ENCODE measurements at regions not wholly inside any gene's neighbourhood (a gene's known extent, or its start where the extent isn't known, plus 50 kb on each side); places are given as distances from the start of the nearest gene placed in this dataset.

DNA sequence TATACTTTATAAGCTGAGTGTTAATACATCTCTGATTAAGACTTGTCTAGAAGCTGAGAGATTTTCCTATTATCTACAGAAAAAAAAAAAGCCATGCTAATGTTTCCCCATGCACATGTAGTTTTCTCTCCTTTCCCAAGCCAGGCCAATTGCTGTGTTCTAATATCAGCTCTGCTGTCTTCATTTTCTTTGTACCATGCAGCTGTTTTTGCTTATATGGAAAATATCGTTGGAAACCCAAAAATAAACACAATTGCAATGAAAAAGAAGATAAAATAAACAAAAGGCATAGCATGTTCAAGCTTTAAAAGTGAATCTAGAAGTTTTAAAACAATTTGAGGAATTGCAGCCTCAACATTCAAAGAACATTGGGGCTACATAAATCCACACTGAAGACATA is 817.4 kb upstream of the ACVR2A start:
- H3K36me3 ChIP-seq = no peaks in the 10 kb centered on the region
- no peak for DNase-seq (ENCODE audit: low spot score in 2 of 2)
- H3K9me3 ChIP-seq = peaks cover 6 to 8% of the 10 kb centered on the region in 2 donors
- TF ChIP-seq, protein P1, sequence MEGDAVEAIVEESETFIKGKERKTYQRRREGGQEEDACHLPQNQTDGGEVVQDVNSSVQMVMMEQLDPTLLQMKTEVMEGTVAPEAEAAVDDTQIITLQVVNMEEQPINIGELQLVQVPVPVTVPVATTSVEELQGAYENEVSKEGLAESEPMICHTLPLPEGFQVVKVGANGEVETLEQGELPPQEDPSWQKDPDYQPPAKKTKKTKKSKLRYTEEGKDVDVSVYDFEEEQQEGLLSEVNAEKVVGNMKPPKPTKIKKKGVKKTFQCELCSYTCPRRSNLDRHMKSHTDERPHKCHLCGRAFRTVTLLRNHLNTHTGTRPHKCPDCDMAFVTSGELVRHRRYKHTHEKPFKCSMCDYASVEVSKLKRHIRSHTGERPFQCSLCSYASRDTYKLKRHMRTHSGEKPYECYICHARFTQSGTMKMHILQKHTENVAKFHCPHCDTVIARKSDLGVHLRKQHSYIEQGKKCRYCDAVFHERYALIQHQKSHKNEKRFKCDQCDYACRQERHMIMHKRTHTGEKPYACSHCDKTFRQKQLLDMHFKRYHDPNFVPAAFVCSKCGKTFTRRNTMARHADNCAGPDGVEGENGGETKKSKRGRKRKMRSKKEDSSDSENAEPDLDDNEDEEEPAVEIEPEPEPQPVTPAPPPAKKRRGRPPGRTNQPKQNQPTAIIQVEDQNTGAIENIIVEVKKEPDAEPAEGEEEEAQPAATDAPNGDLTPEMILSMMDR (IDR thresholded peaks at IDR 0.05) = no peak
- TF ChIP-seq POLR2AphosphoS5 (IDR thresholded peaks at IDR 0.05) (no peak), POLR2A (IDR thresholded peaks at IDR 0.05) (no peak)
- no peaks in the 10 kb centered on the region for H3K4me1 ChIP-seq
- no peaks in the 10 kb centered on the region for H3K27me3 ChIP-seq
- intact Hi-C loops (cut with DNase I; ENCODE audit: low total_unique reads) = no loop called here
- no peak overlapping the region for H3K4me3 ChIP-seq
- no peak overlapping the region for H3K27ac ChIP-seq

DNA sequence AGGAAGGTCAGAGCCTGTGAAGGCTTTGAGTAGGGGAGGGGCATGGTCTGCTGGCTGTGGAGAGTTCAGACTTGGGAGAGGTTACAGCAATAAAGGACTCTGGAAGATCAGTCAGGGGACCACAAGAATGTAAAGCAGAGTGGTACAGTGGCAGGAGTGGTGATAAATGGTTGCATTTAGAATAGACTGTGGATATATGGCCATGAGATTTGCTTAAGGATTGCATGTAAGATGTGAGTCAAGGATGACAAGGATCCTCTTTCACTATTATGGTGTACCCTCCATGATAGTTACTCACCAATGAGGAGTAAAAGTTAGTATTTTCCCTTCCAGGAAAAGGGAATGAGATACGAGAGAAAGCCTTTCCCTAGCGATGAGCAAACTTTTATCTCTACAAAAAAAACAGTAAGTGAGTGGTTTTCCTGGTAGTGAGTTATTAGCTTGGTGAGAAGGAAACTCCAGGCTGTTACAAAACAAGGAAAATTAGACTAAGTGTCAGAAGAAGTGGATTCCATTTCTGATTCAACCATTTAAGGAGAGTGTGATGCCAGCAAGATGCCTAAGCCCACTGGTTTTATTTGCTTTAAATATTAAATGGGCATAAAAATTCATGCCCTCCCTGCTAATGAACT is 818.0 kb upstream of the ACVR2A start:
- Histone ChIP-seq H3K9me3 (peaks cover 6 to 8% of the 10 kb centered on the region in 2 donors), H3K27me3 (no peaks in the 10 kb centered on the region), H3K4me3 (no peak overlapping the region), H3K27ac (no peak overlapping the region), H3K4me1 (no peaks in the 10 kb centered on the region), H3K36me3 (no peaks in the 10 kb centered on the region)
- intact Hi-C loops (cut with DNase I; ENCODE audit: low total_unique reads) = no loop called here
- no peak for DNase-seq (ENCODE audit: low spot score in 2 of 2)
- no peak for TF ChIP-seq POLR2AphosphoS5 (IDR thresholded peaks at IDR 0.05)

DNA sequence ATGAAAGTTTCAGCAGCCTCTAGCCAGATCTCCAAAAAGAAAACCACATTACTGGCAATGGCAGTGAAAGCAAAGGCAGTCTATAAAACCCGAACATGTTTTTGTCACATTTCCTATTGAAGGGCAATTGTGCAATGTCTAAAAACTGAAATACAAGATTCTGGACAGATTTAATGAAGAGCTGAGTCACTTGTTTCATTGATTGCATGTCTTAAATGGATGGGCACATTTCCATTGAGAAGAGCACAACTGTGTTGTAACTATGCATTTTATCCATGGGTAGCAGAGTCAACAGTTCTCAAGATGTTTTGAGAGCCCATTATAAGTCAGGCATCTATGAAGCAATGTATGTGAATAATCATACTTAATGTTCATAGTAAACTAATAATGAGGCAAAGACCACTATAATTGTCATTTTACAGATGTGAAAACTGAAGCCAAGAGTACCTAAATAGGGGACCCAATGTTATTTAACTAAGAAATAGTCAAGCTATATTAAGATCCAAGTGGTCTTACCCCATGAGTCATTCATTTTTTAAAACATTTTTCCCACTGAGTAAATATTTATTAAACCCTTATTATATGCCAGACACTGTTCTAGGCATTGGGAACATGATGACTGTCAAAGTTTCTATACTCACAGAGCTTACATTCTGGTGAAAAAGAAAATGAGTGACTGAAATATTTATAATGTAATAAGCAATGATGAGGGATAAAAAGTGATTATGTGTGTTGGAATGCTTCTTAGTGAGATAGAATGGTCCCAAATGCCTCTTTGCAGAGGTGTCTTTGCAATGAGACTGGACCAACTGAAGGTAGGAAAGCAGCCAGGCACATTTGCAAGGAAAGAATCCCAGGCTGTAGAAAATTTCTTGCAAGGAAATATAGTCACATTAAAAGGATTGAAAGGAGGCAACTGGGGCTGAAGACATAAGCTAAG is 818.9 kb upstream of the ACVR2A start:
- Histone ChIP-seq H3K4me3 (no peak overlapping the region), H3K27ac (peak overlapping the region in 1 of 2 donors; percentile 58), H3K36me3 (no peaks in the 10 kb centered on the region), H3K9me3 (peaks cover 6 to 8% of the 10 kb centered on the region in 2 donors), H3K27me3 (no peaks in the 10 kb centered on the region), H3K4me1 (no peaks in the 10 kb centered on the region)
- intact Hi-C loops (cut with DNase I; ENCODE audit: low total_unique reads) = no loop called here
- TF ChIP-seq POLR2A (IDR thresholded peaks at IDR 0.05) (no peak), POLR2AphosphoS5 (IDR thresholded peaks at IDR 0.05) (no peak)
- TF ChIP-seq, protein P1 (IDR thresholded peaks at IDR 0.05) = no peak
- DNase-seq (ENCODE audit: low spot score in 2 of 2) = no peak

DNA sequence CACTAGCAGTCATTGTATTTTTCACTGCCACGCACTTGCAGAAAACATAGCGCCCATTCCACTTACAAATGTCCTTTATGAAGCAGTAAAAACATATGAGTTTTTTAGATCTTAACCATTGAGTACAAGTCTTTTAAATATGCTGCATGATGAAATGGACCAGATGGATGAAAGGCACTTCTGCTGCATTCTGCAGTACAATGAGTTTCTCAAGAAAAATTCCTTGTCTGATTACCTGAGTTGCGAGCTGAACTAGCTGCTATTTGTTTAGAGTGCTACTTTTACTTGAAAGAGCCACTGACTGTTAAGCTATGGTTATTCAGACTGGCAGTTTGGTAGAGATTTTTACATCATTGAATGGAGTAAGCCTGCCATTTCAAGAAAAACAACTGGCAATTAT is 825.5 kb upstream of the ACVR2A start:
- no peak overlapping the region for H3K27ac ChIP-seq
- TF ChIP-seq, protein P1 (IDR thresholded peaks at IDR 0.05) = no peak
- TF ChIP-seq POLR2AphosphoS5 (IDR thresholded peaks at IDR 0.05) = no peak
- TF ChIP-seq POLR2A (IDR thresholded peaks at IDR 0.05) = no peak
- intact Hi-C loops (cut with DNase I; ENCODE audit: low total_unique reads) = no loop called here
- H3K27me3 ChIP-seq = no peaks in the 10 kb centered on the region
- H3K4me3 ChIP-seq = no peak overlapping the region
- no peaks in the 10 kb centered on the region for H3K4me1 ChIP-seq
- peaks cover 6 to 8% of the 10 kb centered on the region in 2 donors for H3K9me3 ChIP-seq
- DNase-seq (ENCODE audit: low spot score in 2 of 2) = no peak
- no peaks in the 10 kb centered on the region for H3K36me3 ChIP-seq

DNA sequence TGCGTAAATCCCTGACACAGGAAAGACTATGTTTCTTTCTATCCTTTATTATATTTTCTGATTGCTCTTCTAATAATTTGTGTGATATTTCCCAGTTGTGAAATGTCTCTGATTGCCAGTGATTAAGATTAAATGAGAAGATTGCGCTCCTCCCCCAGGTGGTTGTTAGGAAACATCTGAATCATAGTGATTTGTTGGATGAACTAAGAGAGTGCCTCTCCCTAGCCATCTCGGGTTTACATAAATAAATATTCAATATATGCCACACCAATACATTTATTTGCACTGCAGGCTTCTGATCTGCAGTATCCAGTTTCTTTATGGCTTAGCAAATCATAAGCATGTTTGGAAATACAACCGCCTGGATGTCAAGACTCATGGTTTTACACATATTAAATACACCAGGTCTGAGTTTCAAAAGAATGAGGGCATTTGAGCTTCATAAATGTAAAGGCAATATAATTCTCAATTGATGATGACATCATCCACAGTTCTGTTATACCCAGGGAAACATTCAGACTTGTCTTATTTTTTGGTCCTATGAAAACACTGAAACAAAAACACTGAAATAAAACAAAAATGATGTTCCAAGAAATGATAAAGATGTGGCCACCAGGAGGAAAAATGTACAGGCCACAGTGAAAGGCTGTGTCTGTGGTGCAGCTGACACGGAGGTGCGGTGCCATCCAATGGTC is 826.7 kb upstream of the ACVR2A start:
- TF ChIP-seq, protein P1 (IDR thresholded peaks at IDR 0.05) = no peak
- TF ChIP-seq POLR2AphosphoS5 (IDR thresholded peaks at IDR 0.05) (no peak), POLR2A (IDR thresholded peaks at IDR 0.05) (no peak)
- H3K27ac ChIP-seq = no peak overlapping the region
- no peaks in the 10 kb centered on the region for H3K27me3 ChIP-seq
- no peak for DNase-seq (ENCODE audit: low spot score in 2 of 2)
- intact Hi-C loops (cut with DNase I; ENCODE audit: low total_unique reads) = no loop called here
- no peaks in the 10 kb centered on the region for H3K4me1 ChIP-seq
- H3K36me3 ChIP-seq = no peaks in the 10 kb centered on the region
- H3K9me3 ChIP-seq = peaks cover 4 to 6% of the 10 kb centered on the region in 2 donors
- no peak overlapping the region for H3K4me3 ChIP-seq
